Head of caudate nucleus (tissue), 42 donors: ENCODE measurements at regions not wholly inside any gene's neighbourhood (a gene's known extent, or its start where the extent isn't known, plus 50 kb on each side); places are given as distances from the start of the nearest gene placed in this dataset.

Source experiments
- DNase-seq, 42 donors: peaks; one replicate each; pipeline versions ENCODE4 v3.0.0 to v3.0.0-alpha.2; 2020 to 2021; ENCODE audit warnings: mixed read lengths in 7 of 42
- intact Hi-C: fragments of 100-400 bp; cut with DNase I; formaldehyde crosslinking; loops from one replicate; pipeline ENCODE4 v1.15.0; 2022

GRCh38 chr20:60365882-60366281, 407.7 kb downstream of the CDH26 start:
- DNase-seq = no peak
- intact Hi-C loops = no loop called here

- intact Hi-C loops = no loop called here
- DNase-seq = no peak
These were observed 413.2 kb downstream of the CDH26 start for GRCh38 chr20:60371384-60371783.

DNA sequence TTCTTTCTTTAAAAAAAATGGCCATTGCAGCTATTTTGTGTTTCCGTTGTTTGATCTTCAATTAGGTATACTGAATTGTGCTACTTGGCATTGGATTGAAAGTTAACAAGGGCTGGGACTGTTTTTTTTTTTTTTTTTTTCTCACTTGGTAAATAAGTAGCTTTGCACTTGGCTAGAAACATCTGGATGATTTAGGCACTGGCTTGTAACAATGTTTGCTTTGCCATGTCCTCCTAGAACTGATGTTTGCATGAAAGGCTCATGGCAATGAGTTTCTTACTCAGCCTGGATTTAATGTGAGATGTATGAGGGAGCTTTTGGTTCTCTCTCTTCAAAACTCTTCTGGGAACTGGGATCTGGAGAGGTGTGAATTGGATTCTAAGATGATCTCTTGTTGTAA, 414.1 kb downstream of the CDH26 start:
- DNase-seq = no peak
- intact Hi-C loops = no loop called here

DNA sequence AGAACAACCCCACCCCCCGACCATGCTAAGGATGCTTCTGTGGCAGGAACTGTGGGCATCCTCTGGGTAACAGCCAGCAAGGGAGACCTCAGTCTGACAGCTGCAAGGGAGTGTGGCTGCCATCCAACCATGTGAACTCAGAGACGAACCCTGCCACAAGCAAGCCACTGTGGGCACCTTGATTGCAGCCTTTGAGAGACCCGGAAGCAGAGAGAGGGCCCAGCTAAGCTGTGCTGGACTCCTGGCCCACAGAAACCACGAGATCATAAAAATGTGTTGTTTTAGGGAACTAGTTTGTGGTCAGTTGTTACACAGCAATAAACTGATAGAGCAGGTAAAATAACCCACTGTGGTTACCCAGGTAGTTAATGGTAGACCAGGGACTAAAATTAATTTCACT, 414.6 kb downstream of the CDH26 start:
- DNase-seq = no peak
- intact Hi-C loops = no loop called here

GRCh38 chr20:60378620-60379019, 420.4 kb downstream of the CDH26 start:
- intact Hi-C loops = no loop called here

DNA sequence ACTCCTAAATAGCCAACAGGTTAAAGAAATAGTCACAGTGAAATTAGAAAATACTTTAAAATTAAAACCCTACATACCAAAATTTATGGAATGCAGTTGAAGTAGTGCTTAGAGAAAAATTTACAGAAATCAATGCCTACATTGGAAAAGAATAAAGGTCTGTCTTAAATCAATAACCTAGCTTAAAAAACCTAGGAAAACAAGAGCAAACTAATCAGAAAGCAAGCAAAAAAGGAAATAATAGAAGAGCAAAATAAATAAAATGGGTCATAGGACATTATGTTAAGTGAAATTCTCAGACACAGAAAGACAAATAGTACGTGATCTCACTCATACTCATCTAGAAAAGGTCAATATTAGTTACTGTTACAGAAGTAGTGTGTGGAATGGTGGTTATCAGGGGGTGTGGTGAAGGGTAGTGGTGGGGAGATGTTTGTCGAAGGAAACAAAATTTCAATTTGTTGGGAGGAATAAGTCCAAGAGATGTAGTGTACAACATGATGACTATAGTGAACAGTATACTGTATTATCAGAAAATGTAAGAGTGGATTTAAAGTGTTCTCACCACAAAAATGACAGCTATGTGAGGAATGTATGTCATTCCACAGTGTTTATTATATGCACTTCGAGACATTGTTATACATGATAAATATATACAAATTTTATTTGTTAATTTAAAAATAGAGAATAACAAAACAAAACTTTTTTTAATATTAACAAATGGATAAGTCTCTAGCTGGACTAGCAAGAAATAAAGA, 423.6 kb downstream of the CDH26 start:
- intact Hi-C loops = no loop called here
- DNase-seq = no peak

More at GRCh38 chr20:60378620-60379019, 420.4 kb downstream of the CDH26 start:
- DNase-seq = no peak

- DNase-seq = no peak
- intact Hi-C loops = no loop called here
These were observed 431.2 kb downstream of the CDH26 start for GRCh38 chr20:60389441-60389840.

DNA sequence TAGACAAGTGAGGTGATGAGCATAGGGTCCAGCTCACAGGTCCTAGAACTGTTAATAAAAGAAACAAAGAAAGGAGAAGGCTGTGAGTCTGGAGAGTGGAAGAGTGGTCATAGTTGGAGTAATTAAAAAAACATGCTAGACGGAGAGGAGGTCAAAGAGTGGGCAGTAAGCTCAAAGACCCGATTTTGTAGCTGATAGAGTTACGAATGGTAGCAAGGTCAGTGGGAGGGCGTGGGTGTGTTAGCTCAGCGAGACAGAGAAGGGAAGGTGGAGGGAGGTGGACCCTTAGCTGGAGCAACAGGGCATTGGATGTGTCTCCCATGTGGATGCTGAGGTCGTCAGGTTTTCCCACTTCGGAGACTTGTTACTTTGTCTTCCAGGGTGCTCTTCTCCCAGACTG, 431.7 kb downstream of the CDH26 start:
- intact Hi-C loops = no loop called here
- no peak for DNase-seq

- DNase-seq = peak in 4 of 42 donors; percentile 3 to 27 (median 12)
These were observed 437.8 kb downstream of the CDH26 start for GRCh38 chr20:60395991-60396390.

GRCh38 chr20:60400567-60400966, 442.3 kb downstream of the CDH26 start:
- no peak for DNase-seq
- intact Hi-C loops = no loop called here

More at GRCh38 chr20:60395991-60396390, 437.8 kb downstream of the CDH26 start:
- intact Hi-C loops = no loop called here

DNA sequence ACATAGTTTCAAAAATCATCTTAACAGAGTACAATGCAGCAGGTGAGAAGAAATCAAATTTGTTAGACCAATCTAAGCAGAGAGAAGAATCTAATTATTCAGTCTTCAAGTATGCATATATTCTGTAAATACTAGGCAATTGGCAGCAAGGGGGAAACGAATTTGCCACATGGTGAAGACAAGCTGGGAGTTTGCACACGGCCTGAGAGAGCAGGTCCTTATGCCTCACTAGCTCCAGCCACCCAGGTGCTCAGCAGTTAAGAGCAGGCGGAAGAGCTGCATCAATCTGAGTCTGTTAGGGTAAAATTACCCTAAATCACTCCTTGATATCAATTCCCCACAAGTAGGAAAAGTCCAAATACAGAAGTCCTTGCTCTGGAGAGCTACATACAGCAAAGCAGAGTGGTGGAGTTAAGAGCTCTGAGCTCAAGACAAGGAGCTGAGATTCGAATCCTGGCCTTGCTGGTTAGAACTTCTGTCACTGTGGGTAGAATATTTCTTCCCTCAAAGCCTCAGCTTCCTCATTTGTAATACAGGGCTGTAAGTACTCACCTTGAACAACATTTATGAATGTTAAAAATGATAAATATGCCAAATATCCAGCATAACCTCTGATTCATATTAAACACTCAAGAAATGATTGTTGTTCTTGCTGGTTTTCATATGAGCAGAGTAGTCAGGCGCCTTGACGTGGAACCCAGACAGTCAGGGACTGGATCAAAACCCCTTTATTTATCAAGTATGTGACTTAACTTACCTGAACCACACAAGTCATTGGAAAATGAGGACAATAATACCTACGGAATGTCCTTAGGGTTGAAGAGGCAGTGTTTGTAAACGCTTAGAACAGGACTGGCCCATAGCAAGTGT, 444.2 kb downstream of the CDH26 start:
- no peak for DNase-seq
- intact Hi-C loops = no loop called here

- DNase-seq = no peak
- intact Hi-C loops = no loop called here
These were observed 445.0 kb downstream of the CDH26 start for GRCh38 chr20:60403105-60403741.

DNA sequence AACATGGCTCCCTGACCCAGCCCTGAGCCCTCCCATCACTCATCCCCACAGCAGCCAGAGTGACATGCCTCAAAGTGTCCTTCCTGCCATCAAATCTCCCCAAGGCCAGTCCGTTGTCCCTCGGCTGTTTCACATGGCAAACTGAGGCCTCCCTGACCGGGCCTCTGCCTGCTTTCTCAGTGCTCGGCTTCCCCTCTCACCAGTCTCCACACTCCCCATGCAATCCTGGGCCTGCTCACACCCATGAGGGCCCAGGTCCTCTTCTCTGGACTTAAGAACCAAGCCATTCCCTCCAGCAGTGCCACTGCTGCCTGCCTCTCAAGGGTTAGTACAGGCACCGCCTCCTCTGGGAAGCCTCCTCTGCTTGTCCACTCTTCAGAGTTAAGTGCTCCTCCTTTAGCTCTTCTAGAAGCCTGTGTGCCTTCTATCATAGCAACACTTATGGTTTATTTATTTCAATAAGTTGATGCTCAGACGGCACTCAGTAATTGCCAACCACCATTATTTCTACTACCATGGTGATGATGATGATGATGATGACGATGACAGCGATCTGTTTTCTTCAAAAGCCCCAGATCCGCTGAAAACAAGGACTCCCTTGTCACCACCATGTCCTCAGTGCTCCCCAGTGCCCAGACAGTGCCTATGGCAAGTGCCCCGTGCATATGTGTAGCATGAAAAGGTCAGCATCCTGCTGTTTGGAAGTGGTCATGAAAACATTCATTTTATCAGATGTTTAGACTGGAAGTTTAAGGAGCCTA, 449.0 kb downstream of the CDH26 start:
- no peak for DNase-seq
- intact Hi-C loops = no loop called here

DNA sequence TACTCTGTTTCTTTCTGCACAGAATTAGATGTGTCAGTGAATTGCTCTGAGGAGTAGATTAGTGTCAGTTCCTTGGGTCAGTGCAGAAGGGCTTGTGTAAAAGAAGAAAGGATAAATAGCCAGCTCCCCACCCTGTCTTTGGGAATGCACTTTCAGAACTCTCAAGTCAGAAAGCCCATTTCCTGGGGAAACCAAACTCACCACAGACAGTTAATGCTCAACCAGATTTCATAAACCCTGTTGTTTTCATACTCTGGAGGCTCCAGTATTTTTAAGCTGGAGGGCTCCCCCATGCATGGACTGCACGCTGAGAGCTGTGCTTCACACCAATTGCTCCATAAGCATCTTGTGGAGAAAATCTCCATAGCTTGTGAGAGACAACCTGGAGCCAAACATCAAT, 449.7 kb downstream of the CDH26 start:
- intact Hi-C loops = no loop called here
- DNase-seq = no peak

DNA sequence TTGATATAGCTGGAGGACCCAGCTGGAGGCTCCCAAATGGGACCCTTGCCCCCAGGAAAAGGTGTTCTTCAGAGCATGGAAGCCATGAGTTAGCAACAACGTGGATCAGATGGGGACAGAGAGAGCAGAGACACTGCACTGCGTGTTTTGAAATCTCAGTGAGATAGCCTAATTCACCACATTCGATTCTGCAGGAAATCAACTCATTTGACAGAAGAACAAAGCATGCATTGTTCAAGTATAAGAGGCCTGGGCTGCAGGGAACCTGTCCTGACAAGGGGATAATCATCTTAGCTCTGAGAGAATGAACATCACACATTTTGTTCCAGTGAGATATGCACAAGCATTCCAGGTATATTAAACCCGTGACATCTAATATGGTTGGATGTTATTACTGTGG, 450.2 kb downstream of the CDH26 start:
- intact Hi-C loops = no loop called here
- DNase-seq = no peak

GRCh38 chr20:60410618-60411264, 452.5 kb downstream of the CDH26 start:
- intact Hi-C loops = no loop called here
- DNase-seq = peak in 1 of 42 donors; percentile 0

DNA sequence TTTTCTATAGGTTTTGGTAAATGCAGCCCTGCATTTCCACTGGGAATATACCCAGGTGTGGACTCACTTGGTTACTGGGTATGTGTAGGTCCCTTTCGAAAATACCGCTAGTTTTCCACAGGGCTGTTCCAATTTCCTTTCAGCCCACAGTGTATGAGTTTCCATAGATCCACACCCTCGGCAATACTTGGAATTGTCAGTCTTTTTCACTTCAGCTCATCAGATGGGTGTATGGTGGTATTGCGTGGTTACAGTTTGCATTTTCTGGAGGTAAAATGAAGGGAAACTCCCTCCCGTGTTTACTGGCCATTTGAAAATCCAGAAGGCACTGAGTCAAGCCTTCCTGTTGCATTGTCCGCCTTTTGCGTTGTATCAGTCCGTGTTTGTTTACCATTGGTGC, 453.6 kb downstream of the CDH26 start:
- peak in 1 of 42 donors; percentile 12 for DNase-seq
- intact Hi-C loops = no loop called here

- intact Hi-C loops = no loop called here
- DNase-seq = no peak
These were observed 462.5 kb downstream of the CDH26 start for GRCh38 chr20:60420676-60421229.
